ENCODE measurements at regions not wholly inside any gene's neighbourhood (a gene's known extent, or its start where the extent isn't known, plus 50 kb on each side); places are given as distances from the start of the nearest gene placed in this dataset.

DNA sequence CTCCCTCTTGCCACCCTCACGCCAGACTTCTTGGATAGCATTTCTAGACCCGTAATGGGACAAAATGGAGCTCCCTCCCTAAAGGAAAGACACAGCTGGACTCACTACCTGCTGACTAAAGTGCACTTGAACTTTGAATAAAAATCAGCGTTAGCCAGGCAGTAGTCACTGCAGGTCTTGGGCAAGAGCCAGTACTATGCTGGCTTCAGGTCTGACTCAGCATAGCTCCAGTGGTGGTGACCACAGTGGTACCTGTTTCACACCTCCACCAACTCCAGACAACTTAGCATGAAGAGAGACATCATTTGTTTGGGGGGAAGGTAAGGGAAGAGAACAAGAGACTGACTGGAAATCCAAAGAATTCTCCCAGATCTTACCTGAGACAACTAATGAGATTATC, 906.8 kb downstream of the GRIK2 start:
- DNase-seq = no peak

DNA sequence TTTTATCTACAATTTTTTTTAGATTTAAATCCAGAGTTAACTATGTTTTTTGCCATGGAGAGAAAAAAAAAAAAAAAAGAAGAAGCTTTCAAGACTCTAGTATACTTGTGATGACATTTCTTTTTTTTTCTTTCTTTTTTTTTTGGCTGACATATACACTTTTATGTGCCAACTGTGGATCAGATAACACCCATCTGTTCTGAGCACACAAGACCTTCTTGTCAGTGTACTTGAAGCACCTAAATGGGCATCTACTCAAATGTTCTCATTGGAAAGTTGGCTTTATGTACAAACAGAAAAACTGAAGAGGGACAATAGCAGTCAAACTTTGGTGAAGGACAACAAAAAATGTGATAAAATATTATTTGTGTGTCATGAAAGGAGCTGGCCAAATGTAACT, 904.5 kb downstream of the GRIK2 start:
- no peak for DNase-seq

Measured in stimulated activated CD4-positive, alpha-beta T cell treated with anti-CD3 and anti-CD28 coated beads, Interleukin-4, amount 100 ng/mL, for 4 hours (primary cell).